ENCODE measurements at regions not wholly inside any gene's neighbourhood (a gene's known extent, or its start where the extent isn't known, plus 50 kb on each side); places are given as distances from the start of the nearest gene placed in this dataset.

DNA sequence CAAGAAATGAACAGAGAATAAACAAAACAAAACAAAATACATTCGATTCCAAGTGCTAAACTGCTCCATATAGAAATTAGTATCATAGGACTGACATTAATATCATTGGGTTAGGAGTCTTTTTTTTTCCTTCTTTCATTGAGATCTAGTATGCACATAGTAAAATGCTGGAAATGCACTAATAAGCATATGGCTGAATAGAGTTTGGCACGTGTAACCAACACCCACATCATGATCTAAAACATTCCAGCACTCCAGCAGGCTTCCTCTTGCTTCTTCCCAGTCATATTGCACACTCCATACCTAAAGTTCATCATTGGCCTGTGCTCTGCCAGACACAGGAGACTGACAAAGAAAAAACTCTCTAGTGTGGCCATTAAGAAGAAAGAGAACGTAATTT lies 117.5 kb downstream of the POU4F1 start:
- Histone ChIP-seq H3K79me2 (no peaks in the 10 kb centered on the region), H3K27me3 (ENCODE audit: control insufficient read depth, insufficient read depth, low read length) (no peaks in the 10 kb centered on the region), H3K9me3 (ENCODE audit: control insufficient read depth, low read length) (no peaks in the 10 kb centered on the region), H2AFZ (no peak overlapping the region), H3K9ac (no peak overlapping the region), H3K36me3 (ENCODE audit: control insufficient read depth, insufficient read depth, low read length) (no peaks in the 10 kb centered on the region), H3K4me1 (no peaks in the 10 kb centered on the region), H3K27ac (no peak overlapping the region), H3K4me3 (ENCODE audit: low read depth, low read length) (no peak overlapping the region), H3K4me2 (ENCODE audit: low read length) (no peak overlapping the region)
- TF ChIP-seq, protein P1, sequence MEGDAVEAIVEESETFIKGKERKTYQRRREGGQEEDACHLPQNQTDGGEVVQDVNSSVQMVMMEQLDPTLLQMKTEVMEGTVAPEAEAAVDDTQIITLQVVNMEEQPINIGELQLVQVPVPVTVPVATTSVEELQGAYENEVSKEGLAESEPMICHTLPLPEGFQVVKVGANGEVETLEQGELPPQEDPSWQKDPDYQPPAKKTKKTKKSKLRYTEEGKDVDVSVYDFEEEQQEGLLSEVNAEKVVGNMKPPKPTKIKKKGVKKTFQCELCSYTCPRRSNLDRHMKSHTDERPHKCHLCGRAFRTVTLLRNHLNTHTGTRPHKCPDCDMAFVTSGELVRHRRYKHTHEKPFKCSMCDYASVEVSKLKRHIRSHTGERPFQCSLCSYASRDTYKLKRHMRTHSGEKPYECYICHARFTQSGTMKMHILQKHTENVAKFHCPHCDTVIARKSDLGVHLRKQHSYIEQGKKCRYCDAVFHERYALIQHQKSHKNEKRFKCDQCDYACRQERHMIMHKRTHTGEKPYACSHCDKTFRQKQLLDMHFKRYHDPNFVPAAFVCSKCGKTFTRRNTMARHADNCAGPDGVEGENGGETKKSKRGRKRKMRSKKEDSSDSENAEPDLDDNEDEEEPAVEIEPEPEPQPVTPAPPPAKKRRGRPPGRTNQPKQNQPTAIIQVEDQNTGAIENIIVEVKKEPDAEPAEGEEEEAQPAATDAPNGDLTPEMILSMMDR (IDR thresholded peaks at IDR 0.05) = no peak

DNA sequence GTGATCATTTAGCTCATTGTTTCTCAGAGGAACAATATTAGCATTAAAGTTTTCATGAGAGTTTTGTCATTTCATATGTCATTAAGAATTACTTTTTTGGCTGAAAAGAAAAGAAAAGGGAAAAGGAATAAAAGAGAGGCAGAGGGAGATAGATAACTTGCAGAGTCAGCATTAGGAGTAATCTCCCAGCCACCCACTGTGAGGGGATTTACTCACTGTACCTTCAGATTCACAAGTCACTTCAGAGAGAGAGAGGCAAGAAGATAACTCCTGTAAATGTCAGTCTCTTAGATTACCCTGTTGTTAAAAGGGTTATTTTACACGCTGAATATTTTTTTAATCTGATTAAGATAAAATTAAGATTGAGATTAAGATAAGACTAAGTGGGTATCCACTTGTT lies 125.2 kb downstream of the POU4F1 start:
- Histone ChIP-seq H3K36me3 (ENCODE audit: control insufficient read depth, insufficient read depth, low read length) (no peaks in the 10 kb centered on the region), H3K4me2 (ENCODE audit: low read length) (no peak overlapping the region), H3K27ac (no peak overlapping the region), H2AFZ (no peak overlapping the region), H3K9ac (no peak overlapping the region), H3K4me1 (no peaks in the 10 kb centered on the region), H3K4me3 (ENCODE audit: low read depth, low read length) (no peak overlapping the region), H3K79me2 (no peaks in the 10 kb centered on the region), H3K27me3 (ENCODE audit: control insufficient read depth, insufficient read depth, low read length) (no peaks in the 10 kb centered on the region), H3K9me3 (ENCODE audit: control insufficient read depth, low read length) (no peaks in the 10 kb centered on the region)
- TF ChIP-seq, protein P1 (IDR thresholded peaks at IDR 0.05) = no peak

DNA sequence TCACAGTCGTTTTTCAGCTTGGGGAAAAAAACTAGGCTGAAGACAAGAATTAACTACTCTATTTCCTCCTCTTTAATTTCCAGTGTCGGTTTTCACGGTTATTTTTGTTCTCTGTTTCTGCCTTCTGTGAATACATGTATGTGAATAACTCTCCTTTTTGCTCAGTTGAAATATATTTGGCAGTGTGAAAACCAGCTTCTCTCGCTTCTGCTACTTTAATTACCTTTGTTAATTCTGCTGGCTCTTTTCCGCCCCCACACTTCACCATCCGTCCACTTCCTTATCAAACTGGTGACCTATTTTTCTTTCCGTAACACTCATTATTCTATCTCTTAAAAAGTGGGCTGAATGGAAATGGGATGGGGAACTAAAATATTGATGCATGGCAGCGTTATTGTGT lies 126.4 kb downstream of the POU4F1 start:
- H3K36me3 ChIP-seq (ENCODE audit: control insufficient read depth, insufficient read depth, low read length) = no peaks in the 10 kb centered on the region
- TF ChIP-seq, protein P1 (IDR thresholded peaks at IDR 0.05) = no peak
- no peaks in the 10 kb centered on the region for H3K9me3 ChIP-seq (ENCODE audit: control insufficient read depth, low read length)
- no peak overlapping the region for H3K4me2 ChIP-seq (ENCODE audit: low read length)
- no peak overlapping the region for H3K9ac ChIP-seq
- no peak overlapping the region for H2AFZ ChIP-seq
- H3K27ac ChIP-seq = no peak overlapping the region
- no peaks in the 10 kb centered on the region for H3K4me1 ChIP-seq
- no peak overlapping the region for H3K4me3 ChIP-seq (ENCODE audit: low read depth, low read length)
- no peaks in the 10 kb centered on the region for H3K27me3 ChIP-seq (ENCODE audit: control insufficient read depth, insufficient read depth, low read length)
- no peaks in the 10 kb centered on the region for H3K79me2 ChIP-seq

DNA sequence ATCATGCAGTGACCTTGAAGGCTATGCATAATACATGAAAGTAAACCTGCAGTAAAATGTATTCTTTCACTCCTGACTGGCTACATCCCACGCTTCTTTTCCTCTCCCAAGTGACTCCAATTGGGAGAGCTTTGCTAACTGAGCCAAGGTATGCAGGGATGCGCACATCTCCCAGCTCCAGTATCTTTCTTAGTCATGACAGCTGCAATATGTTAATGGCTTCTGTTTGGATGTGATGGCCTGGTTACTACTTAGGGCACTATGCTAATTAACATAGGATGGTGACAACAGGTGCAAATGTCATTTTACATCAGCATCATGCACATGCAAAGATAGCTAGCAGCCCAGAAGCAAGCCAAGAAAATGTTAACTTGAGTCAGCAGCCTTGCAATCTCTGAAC lies 134.7 kb downstream of the POU4F1 start:
- Histone ChIP-seq H3K9ac (no peak overlapping the region), H3K4me1 (no peaks in the 10 kb centered on the region)
- TF ChIP-seq, protein P1 (IDR thresholded peaks at IDR 0.05) = no peak

DNA sequence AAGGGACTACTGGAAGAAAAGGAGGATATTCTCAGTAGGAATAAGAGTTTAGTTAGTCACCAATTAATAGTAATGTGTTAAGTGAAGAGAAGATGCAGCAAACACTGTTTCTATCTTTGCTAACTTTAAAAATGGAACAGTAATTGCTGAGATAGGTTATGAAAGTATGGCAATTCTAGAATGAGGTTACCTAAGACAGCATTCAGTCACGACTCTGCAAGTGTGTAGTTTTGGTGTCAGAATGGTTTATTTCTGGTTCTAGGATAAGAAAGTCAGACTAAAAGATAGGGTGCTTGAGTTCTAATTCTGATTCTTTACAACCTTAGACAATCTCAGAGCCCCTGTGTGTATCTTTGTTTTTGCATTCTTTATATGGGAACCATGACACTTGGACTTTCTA lies 138.1 kb downstream of the POU4F1 start:
- no peak overlapping the region for H3K4me3 ChIP-seq (ENCODE audit: low read depth, low read length)
- no peak overlapping the region for H3K4me2 ChIP-seq (ENCODE audit: low read length)
- H3K4me1 ChIP-seq = no peaks in the 10 kb centered on the region
- H3K36me3 ChIP-seq (ENCODE audit: control insufficient read depth, insufficient read depth, low read length) = no peaks in the 10 kb centered on the region
- TF ChIP-seq, protein P1 (IDR thresholded peaks at IDR 0.05) = no peak
- no peaks in the 10 kb centered on the region for H3K79me2 ChIP-seq
- H3K9ac ChIP-seq = no peak overlapping the region
- H3K9me3 ChIP-seq (ENCODE audit: control insufficient read depth, low read length) = no peaks in the 10 kb centered on the region
- H2AFZ ChIP-seq = no peak overlapping the region
- no peaks in the 10 kb centered on the region for H3K27me3 ChIP-seq (ENCODE audit: control insufficient read depth, insufficient read depth, low read length)
- H3K27ac ChIP-seq = no peak overlapping the region

More for the DNA sequence above, 134.7 kb downstream of the POU4F1 start:
- Histone ChIP-seq H3K9me3 (ENCODE audit: control insufficient read depth, low read length) (no peaks in the 10 kb centered on the region), H3K27ac (no peak overlapping the region), H3K4me2 (ENCODE audit: low read length) (no peak overlapping the region), H3K27me3 (ENCODE audit: control insufficient read depth, insufficient read depth, low read length) (no peaks in the 10 kb centered on the region), H2AFZ (no peak overlapping the region), H3K79me2 (no peaks in the 10 kb centered on the region), H3K4me3 (ENCODE audit: low read depth, low read length) (no peak overlapping the region), H3K36me3 (ENCODE audit: control insufficient read depth, insufficient read depth, low read length) (no peaks in the 10 kb centered on the region)

All from parathyroid adenoma (tissue), 2 donors.